HAP-1 (cell line): ENCODE measurements at regions not wholly inside any gene's neighbourhood (a gene's known extent, or its start where the extent isn't known, plus 50 kb on each side); places are given as distances from the start of the nearest gene placed in this dataset.

Experiments used
- DNase-seq, 2 experiments: peaks; one replicate each; pipeline ENCODE4 v3.0.0-alpha.2; 2016 to 2020; ENCODE audit warnings: low spot score in 2 of 2
- H3K27me3 ChIP-seq: fragments of 250-450 bp; sonication (Bioruptor Pico); 2 replicates; pipeline ENCODE4 v1.5.1; 2020; ENCODE audit warnings: low read depth, mild to moderate bottlenecking, moderate library complexity
- H3K36me3 ChIP-seq: fragments of 250-450 bp; sonication (Bioruptor Pico); replicated peaks from 2 replicates; pipeline ENCODE4 v1.5.1; 2020; ENCODE audit warnings: mild to moderate bottlenecking
- H3K4me1 ChIP-seq: fragments of 250-450 bp; sonication (Bioruptor Pico); 2 replicates; pipeline ENCODE4 v1.5.1; 2020; ENCODE audit warnings: mild to moderate bottlenecking
- H3K4me3 ChIP-seq: fragments of 250-450 bp; sonication (Bioruptor Pico); 2 replicates; pipeline ENCODE4 v1.5.1; 2020; ENCODE audit warnings: mild to moderate bottlenecking, moderate library complexity
- H3K9me3 ChIP-seq: fragments of 250-450 bp; sonication (Bioruptor Pico); 2 replicates; pipeline ENCODE4 v1.5.1; 2020; ENCODE audit warnings: mild to moderate bottlenecking, moderate library complexity
- in situ Hi-C: fragments of 300-500 bp; cut with MboI; formaldehyde crosslinking; loops from 3 replicates; pipeline ENCODE4 v1.14.3; 2020; ENCODE audit warnings: low sequenced_read_pairs, inconsistent platforms, mixed read lengths

GRCh38 chr2:22703286-22703920 is 681.6 kb upstream of the KLHL29 start:
- H3K9me3 ChIP-seq, result no peaks in the 10 kb centered on the region
- H3K27me3 ChIP-seq, result no peaks in the 10 kb centered on the region
- no peak for DNase-seq
- H3K4me1 ChIP-seq, result no peaks in the 10 kb centered on the region
- in situ Hi-C loops, result no loop called here
- no peaks in the 10 kb centered on the region for H3K36me3 ChIP-seq
- H3K4me3 ChIP-seq, result no peak overlapping the region

- H3K9me3 ChIP-seq, result no peaks in the 10 kb centered on the region
- no peaks in the 10 kb centered on the region for H3K27me3 ChIP-seq
- H3K4me1 ChIP-seq, result no peaks in the 10 kb centered on the region
- no peaks in the 10 kb centered on the region for H3K36me3 ChIP-seq
- DNase-seq, result no peak
- in situ Hi-C loops, result no loop called here
- H3K4me3 ChIP-seq, result no peak overlapping the region
These were observed 665.6 kb upstream of the KLHL29 start for GRCh38 chr2:22719396-22719795.

GRCh38 chr2:22729466-22729865 is 655.5 kb upstream of the KLHL29 start:
- no peak overlapping the region for H3K4me3 ChIP-seq
- no peaks in the 10 kb centered on the region for H3K36me3 ChIP-seq
- DNase-seq, result no peak
- no peaks in the 10 kb centered on the region for H3K9me3 ChIP-seq
- H3K4me1 ChIP-seq, result no peaks in the 10 kb centered on the region
- H3K27me3 ChIP-seq, result no peaks in the 10 kb centered on the region
- in situ Hi-C loops, result no loop called here

- no peak overlapping the region for H3K4me3 ChIP-seq
- H3K27me3 ChIP-seq, result no peaks in the 10 kb centered on the region
- H3K4me1 ChIP-seq, result no peaks in the 10 kb centered on the region
- no peaks in the 10 kb centered on the region for H3K36me3 ChIP-seq
- no peak for DNase-seq
- H3K9me3 ChIP-seq, result no peaks in the 10 kb centered on the region
- in situ Hi-C loops, result no loop called here
These were observed 650.5 kb upstream of the KLHL29 start for GRCh38 chr2:22734373-22735045.

- no peaks in the 10 kb centered on the region for H3K36me3 ChIP-seq
- DNase-seq, result peak; percentile 13 to 30
- H3K4me1 ChIP-seq, result no peaks in the 10 kb centered on the region
- no peak overlapping the region for H3K4me3 ChIP-seq
- in situ Hi-C loops, result no loop called here
- no peaks in the 10 kb centered on the region for H3K9me3 ChIP-seq
- no peaks in the 10 kb centered on the region for H3K27me3 ChIP-seq
These were observed 647.8 kb upstream of the KLHL29 start for GRCh38 chr2:22737144-22737543.

GRCh38 chr2:22741216-22741615 is 643.8 kb upstream of the KLHL29 start:
- no peak for DNase-seq
- H3K9me3 ChIP-seq, result no peaks in the 10 kb centered on the region
- no peaks in the 10 kb centered on the region for H3K4me1 ChIP-seq
- H3K4me3 ChIP-seq, result no peak overlapping the region
- no peaks in the 10 kb centered on the region for H3K36me3 ChIP-seq
- H3K27me3 ChIP-seq, result no peaks in the 10 kb centered on the region
- in situ Hi-C loops, result no loop called here

- no peaks in the 10 kb centered on the region for H3K9me3 ChIP-seq
- in situ Hi-C loops, result no loop called here
These were observed 636.1 kb upstream of the KLHL29 start for GRCh38 chr2:22748909-22749308.

GRCh38 chr2:22753476-22753875 is 631.5 kb upstream of the KLHL29 start:
- Histone ChIP-seq H3K27me3 (no peaks in the 10 kb centered on the region), H3K4me3 (no peak overlapping the region), H3K4me1 (no peaks in the 10 kb centered on the region), H3K9me3 (no peaks in the 10 kb centered on the region), H3K36me3 (no peaks in the 10 kb centered on the region)
- in situ Hi-C loops, result no loop called here
- DNase-seq, result no peak

More at GRCh38 chr2:22748909-22749308, 636.1 kb upstream of the KLHL29 start:
- Histone ChIP-seq H3K36me3 (no peaks in the 10 kb centered on the region), H3K4me1 (no peaks in the 10 kb centered on the region), H3K27me3 (no peaks in the 10 kb centered on the region), H3K4me3 (no peak overlapping the region)
- DNase-seq, result no peak

GRCh38 chr2:22756276-22757043 is 628.5 kb upstream of the KLHL29 start:
- in situ Hi-C loops, result no loop called here
- H3K4me1 ChIP-seq, result no peaks in the 10 kb centered on the region
- no peaks in the 10 kb centered on the region for H3K9me3 ChIP-seq
- no peaks in the 10 kb centered on the region for H3K36me3 ChIP-seq
- no peak overlapping the region for H3K4me3 ChIP-seq
- H3K27me3 ChIP-seq, result no peaks in the 10 kb centered on the region
- DNase-seq, result no peak

- H3K27me3 ChIP-seq, result no peaks in the 10 kb centered on the region
- no peaks in the 10 kb centered on the region for H3K4me1 ChIP-seq
- H3K4me3 ChIP-seq, result no peak overlapping the region
- H3K36me3 ChIP-seq, result no peaks in the 10 kb centered on the region
- in situ Hi-C loops, result no loop called here
- no peak for DNase-seq
- H3K9me3 ChIP-seq, result no peaks in the 10 kb centered on the region
These were observed 615.5 kb upstream of the KLHL29 start for GRCh38 chr2:22769497-22769896.

- Histone ChIP-seq H3K36me3 (no peaks in the 10 kb centered on the region), H3K4me3 (no peak overlapping the region), H3K27me3 (no peaks in the 10 kb centered on the region), H3K9me3 (no peaks in the 10 kb centered on the region; the same call in 1 of the 2 replicates), H3K4me1 (no peaks in the 10 kb centered on the region)
- DNase-seq, result peak in 1 of 2 experiments; percentile 12
- in situ Hi-C loops, result no loop called here
These were observed 600.4 kb upstream of the KLHL29 start for GRCh38 chr2:22784566-22784965.

GRCh38 chr2:22786817-22787216 is 598.2 kb upstream of the KLHL29 start:
- DNase-seq, result no peak
- Histone ChIP-seq H3K27me3 (no peaks in the 10 kb centered on the region), H3K4me1 (no peaks in the 10 kb centered on the region), H3K4me3 (no peak overlapping the region), H3K36me3 (no peaks in the 10 kb centered on the region), H3K9me3 (no peaks in the 10 kb centered on the region; the same call in 1 of the 2 replicates)
- in situ Hi-C loops, result no loop called here

GRCh38 chr2:22787745-22788144 is 597.2 kb upstream of the KLHL29 start:
- H3K9me3 ChIP-seq, result no peaks in the 10 kb centered on the region; the same call in 1 of the 2 replicates
- no peak for DNase-seq
- no peaks in the 10 kb centered on the region for H3K4me1 ChIP-seq
- H3K27me3 ChIP-seq, result no peaks in the 10 kb centered on the region
- H3K4me3 ChIP-seq, result no peak overlapping the region
- in situ Hi-C loops, result no loop called here
- no peaks in the 10 kb centered on the region for H3K36me3 ChIP-seq

- no peaks in the 10 kb centered on the region for H3K27me3 ChIP-seq
- H3K4me1 ChIP-seq, result no peaks in the 10 kb centered on the region
- no peaks in the 10 kb centered on the region for H3K36me3 ChIP-seq
- H3K4me3 ChIP-seq, result no peak overlapping the region
- H3K9me3 ChIP-seq, result no peaks in the 10 kb centered on the region
- DNase-seq, result no peak
- in situ Hi-C loops, result no loop called here
These were observed 596.1 kb upstream of the KLHL29 start for GRCh38 chr2:22788749-22789327.
